ENCODE measurements at regions not wholly inside any gene's neighbourhood (a gene's known extent, or its start where the extent isn't known, plus 50 kb on each side); places are given as distances from the start of the nearest gene placed in this dataset.

DNA sequence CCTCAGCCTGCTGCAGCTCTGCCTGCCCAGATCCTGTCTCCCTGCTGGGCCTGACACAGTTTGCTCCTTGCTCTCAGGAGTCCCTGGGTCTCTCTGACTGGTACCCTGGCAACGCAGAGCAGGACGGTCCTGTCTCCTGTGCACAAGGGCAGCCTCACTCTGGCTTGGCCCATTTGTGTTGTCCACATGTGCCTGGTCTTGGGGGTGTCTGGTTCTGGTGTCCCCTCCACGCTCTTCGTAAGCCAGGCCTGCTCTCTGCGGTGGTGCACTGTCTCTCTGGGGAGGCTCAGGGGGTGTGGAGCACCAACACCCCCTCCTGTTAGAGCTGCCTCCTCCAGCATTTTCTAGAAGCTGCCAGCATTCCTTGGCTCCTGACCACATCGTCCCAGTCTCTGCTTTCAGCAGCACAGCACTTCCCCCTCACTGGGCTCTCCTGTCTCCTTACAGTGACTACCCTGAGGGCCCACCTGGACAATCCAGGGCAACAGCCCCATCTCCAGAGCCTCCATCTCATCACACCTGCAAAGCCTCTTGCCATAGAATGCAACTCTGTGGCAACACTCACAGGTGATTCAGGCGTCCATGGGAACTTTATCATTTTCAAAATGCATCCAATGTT is 235.6 kb upstream of the HS6ST1 start:
- H3K27ac ChIP-seq = no peak overlapping the region
- H3K36me3 ChIP-seq = no peaks in the 10 kb centered on the region
- DNase-seq (no peak), ATAC-seq (no peak)
- no peak overlapping the region for H3K4me3 ChIP-seq
- intact Hi-C loops (cut with DNase I) = no loop called here
- TF ChIP-seq, protein P1, sequence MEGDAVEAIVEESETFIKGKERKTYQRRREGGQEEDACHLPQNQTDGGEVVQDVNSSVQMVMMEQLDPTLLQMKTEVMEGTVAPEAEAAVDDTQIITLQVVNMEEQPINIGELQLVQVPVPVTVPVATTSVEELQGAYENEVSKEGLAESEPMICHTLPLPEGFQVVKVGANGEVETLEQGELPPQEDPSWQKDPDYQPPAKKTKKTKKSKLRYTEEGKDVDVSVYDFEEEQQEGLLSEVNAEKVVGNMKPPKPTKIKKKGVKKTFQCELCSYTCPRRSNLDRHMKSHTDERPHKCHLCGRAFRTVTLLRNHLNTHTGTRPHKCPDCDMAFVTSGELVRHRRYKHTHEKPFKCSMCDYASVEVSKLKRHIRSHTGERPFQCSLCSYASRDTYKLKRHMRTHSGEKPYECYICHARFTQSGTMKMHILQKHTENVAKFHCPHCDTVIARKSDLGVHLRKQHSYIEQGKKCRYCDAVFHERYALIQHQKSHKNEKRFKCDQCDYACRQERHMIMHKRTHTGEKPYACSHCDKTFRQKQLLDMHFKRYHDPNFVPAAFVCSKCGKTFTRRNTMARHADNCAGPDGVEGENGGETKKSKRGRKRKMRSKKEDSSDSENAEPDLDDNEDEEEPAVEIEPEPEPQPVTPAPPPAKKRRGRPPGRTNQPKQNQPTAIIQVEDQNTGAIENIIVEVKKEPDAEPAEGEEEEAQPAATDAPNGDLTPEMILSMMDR (IDR thresholded peaks at IDR 0.05) = no peak
- H3K4me1 ChIP-seq = no peaks in the 10 kb centered on the region
- H3K27me3 ChIP-seq = no peaks in the 10 kb centered on the region
- no peaks in the 10 kb centered on the region for H3K9me3 ChIP-seq

GRCh38 chr2:128555433-128555832 is 236.8 kb upstream of the HS6ST1 start:
- ATAC-seq (no peak), DNase-seq (no peak)
- Histone ChIP-seq H3K4me1 (no peaks in the 10 kb centered on the region), H3K27ac (no peak overlapping the region), H3K4me3 (no peak overlapping the region), H3K36me3 (no peaks in the 10 kb centered on the region), H3K27me3 (no peaks in the 10 kb centered on the region), H3K9me3 (no peaks in the 10 kb centered on the region)
- intact Hi-C loops (cut with DNase I) = no loop called here
- TF ChIP-seq, protein P1 (IDR thresholded peaks at IDR 0.05) = no peak

DNA sequence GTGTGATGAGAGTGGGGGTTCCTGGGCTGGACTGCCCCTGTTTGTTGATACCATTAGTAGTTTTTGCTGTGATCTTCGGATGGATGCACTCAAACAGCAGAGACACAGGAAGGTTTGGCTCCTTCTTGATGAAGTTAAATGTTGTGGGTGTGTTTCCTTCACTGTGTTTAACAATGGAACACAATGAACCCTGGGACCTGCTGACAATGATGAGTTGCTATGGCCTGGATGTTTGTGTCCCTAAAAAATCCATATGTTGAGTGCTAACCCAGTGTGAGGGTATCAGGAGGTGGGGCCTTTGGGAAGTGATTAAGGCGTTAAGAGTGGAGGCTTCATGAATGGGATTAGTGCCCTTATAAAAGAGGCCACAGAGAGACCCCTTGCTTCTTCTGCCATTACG is 237.4 kb upstream of the HS6ST1 start:
- TF ChIP-seq, protein P1 (IDR thresholded peaks at IDR 0.05) = no peak
- Histone ChIP-seq H3K27me3 (no peaks in the 10 kb centered on the region), H3K9me3 (no peaks in the 10 kb centered on the region), H3K36me3 (no peaks in the 10 kb centered on the region), H3K4me3 (no peak overlapping the region), H3K27ac (no peak overlapping the region), H3K4me1 (no peaks in the 10 kb centered on the region)
- DNase-seq = no peak
- ATAC-seq = no peak
- intact Hi-C loops (cut with DNase I) = no loop called here

- no peaks in the 10 kb centered on the region for H3K9me3 ChIP-seq
- ATAC-seq (no peak), DNase-seq (no peak)
- no peak overlapping the region for H3K27ac ChIP-seq
- TF ChIP-seq, protein P1 (IDR thresholded peaks at IDR 0.05) = no peak
- H3K27me3 ChIP-seq = no peaks in the 10 kb centered on the region
- no peak overlapping the region for H3K4me3 ChIP-seq
- H3K36me3 ChIP-seq = no peaks in the 10 kb centered on the region
- intact Hi-C loops (cut with DNase I) = no loop called here
- H3K4me1 ChIP-seq = no peaks in the 10 kb centered on the region
These were observed 238.0 kb upstream of the HS6ST1 start for GRCh38 chr2:128556633-128557032.

GRCh38 chr2:128557069-128557468 is 238.4 kb upstream of the HS6ST1 start:
- H3K27ac ChIP-seq = no peak overlapping the region
- no peak for DNase-seq

More at GRCh38 chr2:128557069-128557468, 238.4 kb upstream of the HS6ST1 start:
- Histone ChIP-seq H3K36me3 (no peaks in the 10 kb centered on the region), H3K9me3 (no peaks in the 10 kb centered on the region), H3K4me1 (no peaks in the 10 kb centered on the region), H3K4me3 (no peak overlapping the region), H3K27me3 (no peaks in the 10 kb centered on the region)
- intact Hi-C loops (cut with DNase I) = no loop called here
- TF ChIP-seq, protein P1 (IDR thresholded peaks at IDR 0.05) = no peak
- ATAC-seq = no peak
